GM06990 (cell line): ENCODE measurements at regions not wholly inside any gene's neighbourhood (a gene's known extent, or its start where the extent isn't known, plus 50 kb on each side); places are given as distances from the start of the nearest gene placed in this dataset.

Source experiments
- DNase-seq: peaks from one replicate; pipeline ENCODE4 v3.0.0-alpha.2; 2011; ENCODE audit not compliant: insufficient read length; ENCODE audit errors: extremely low read depth
- H3K27me3 ChIP-seq: replicated peaks from 2 replicates; pipeline ENCODE4 v1.6.0; 2011; ENCODE audit warnings: low read length; ENCODE audit not compliant: control insufficient read depth, insufficient read depth
- H3K36me3 ChIP-seq: 2 replicates; pipeline ENCODE4 v1.5.1; 2011; ENCODE audit warnings: low read length; ENCODE audit not compliant: control insufficient read depth, insufficient read depth
- H3K4me3 ChIP-seq: replicated peaks from 2 replicates; pipeline ENCODE4 v1.5.1; 2011; ENCODE audit warnings: low read depth, mild to moderate bottlenecking, control low read depth, low read length
- CTCF ChIP-seq: IDR thresholded peaks from 2 replicates; pipeline ENCODE4 v1.5.1; 2011; ENCODE audit warnings: low read length, control low read depth, mild to moderate bottlenecking, inconsistent platforms; ENCODE audit not compliant: insufficient read depth, poor library complexity, severe bottlenecking

- no peak for TF ChIP-seq CTCF
- no peaks in the 10 kb centered on the region for H3K36me3 ChIP-seq
- DNase-seq: no peak
- H3K4me3 ChIP-seq: no peak overlapping the region
- H3K27me3 ChIP-seq: no peaks in the 10 kb centered on the region
Measured at GRCh38 chr4:188714907-188715306, 575.7 kb downstream of the TRIML1 start.

GRCh38 chr4:188717661-188718060, 578.4 kb downstream of the TRIML1 start:
- no peaks in the 10 kb centered on the region for H3K27me3 ChIP-seq
- no peak for TF ChIP-seq CTCF
- no peak for DNase-seq
- no peak overlapping the region for H3K4me3 ChIP-seq
- no peaks in the 10 kb centered on the region for H3K36me3 ChIP-seq

- no peaks in the 10 kb centered on the region for H3K36me3 ChIP-seq
- DNase-seq: no peak
- no peaks in the 10 kb centered on the region for H3K27me3 ChIP-seq
- no peak for TF ChIP-seq CTCF
- H3K4me3 ChIP-seq: no peak overlapping the region
Measured at GRCh38 chr4:188719794-188720193, 580.6 kb downstream of the TRIML1 start.

GRCh38 chr4:188722911-188723310, 583.7 kb downstream of the TRIML1 start:
- Histone ChIP-seq H3K4me3 (no peak overlapping the region), H3K27me3 (no peaks in the 10 kb centered on the region), H3K36me3 (no peaks in the 10 kb centered on the region)
- DNase-seq: no peak
- TF ChIP-seq CTCF: no peak

GRCh38 chr4:188727746-188728145, 588.5 kb downstream of the TRIML1 start:
- no peak for TF ChIP-seq CTCF
- H3K36me3 ChIP-seq: no peaks in the 10 kb centered on the region
- DNase-seq: no peak
- H3K4me3 ChIP-seq: no peak overlapping the region
- H3K27me3 ChIP-seq: no peaks in the 10 kb centered on the region

- Histone ChIP-seq H3K4me3 (no peak overlapping the region), H3K36me3 (no peaks in the 10 kb centered on the region), H3K27me3 (no peaks in the 10 kb centered on the region)
- TF ChIP-seq CTCF: no peak
- DNase-seq: no peak
Measured at GRCh38 chr4:188728359-188728758, 589.1 kb downstream of the TRIML1 start.
